ENCODE measurements at regions not wholly inside any gene's neighbourhood (a gene's known extent, or its start where the extent isn't known, plus 50 kb on each side); places are given as distances from the start of the nearest gene placed in this dataset.

DNA sequence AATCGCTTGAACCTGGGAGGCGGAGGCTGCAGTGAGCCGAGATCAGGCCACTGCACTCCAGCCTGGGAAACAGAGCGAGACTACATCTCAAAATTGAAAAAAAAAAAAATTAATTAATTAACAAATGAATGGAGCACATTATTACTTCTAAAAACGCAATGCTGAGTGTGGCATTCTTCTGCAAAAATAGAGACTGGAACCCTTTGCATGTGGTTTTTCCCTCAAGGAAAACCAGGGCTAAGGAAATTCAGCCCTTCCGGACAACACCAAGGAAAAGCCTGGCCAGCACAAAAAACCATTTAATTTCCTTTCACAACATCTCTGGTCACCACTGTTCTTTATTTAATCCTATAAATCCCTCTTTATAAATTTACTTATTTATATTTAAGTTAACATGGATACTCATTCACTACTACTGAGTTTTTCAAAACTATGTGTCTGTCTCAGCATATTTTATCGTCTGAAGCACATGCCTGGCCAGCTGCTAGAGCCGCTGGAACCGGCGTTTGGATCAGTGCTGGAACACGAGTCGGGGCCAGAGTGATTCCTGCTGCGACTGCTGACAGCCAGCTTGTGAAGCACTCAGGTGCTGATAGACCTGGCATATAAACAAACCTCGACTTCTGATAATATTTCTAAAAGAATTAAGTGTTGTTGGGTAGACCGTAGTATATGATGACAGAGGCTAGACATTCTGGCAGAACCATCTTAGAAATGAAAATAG, 84.5 kb upstream of the WWC2 start:
- TF ChIP-seq, protein P1, sequence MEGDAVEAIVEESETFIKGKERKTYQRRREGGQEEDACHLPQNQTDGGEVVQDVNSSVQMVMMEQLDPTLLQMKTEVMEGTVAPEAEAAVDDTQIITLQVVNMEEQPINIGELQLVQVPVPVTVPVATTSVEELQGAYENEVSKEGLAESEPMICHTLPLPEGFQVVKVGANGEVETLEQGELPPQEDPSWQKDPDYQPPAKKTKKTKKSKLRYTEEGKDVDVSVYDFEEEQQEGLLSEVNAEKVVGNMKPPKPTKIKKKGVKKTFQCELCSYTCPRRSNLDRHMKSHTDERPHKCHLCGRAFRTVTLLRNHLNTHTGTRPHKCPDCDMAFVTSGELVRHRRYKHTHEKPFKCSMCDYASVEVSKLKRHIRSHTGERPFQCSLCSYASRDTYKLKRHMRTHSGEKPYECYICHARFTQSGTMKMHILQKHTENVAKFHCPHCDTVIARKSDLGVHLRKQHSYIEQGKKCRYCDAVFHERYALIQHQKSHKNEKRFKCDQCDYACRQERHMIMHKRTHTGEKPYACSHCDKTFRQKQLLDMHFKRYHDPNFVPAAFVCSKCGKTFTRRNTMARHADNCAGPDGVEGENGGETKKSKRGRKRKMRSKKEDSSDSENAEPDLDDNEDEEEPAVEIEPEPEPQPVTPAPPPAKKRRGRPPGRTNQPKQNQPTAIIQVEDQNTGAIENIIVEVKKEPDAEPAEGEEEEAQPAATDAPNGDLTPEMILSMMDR (IDR thresholded peaks at IDR 0.05), result no peak
- no peak for TF ChIP-seq POLR2A (IDR thresholded peaks at IDR 0.05)

All from stomach (tissue), 4 donors.